T-helper 9 cell (primary cell): ENCODE measurements at regions not wholly inside any gene's neighbourhood (a gene's known extent, or its start where the extent isn't known, plus 50 kb on each side); places are given as distances from the start of the nearest gene placed in this dataset.

Experiments
- DNase-seq: peaks from one replicate; pipeline ENCODE4 v3.0.0-alpha.2; 2020

- no peak for DNase-seq
Measured at GRCh38 chr1:29842130-29842529, 605.8 kb downstream of the PTPRU start.

GRCh38 chr1:29839726-29840125 is 603.4 kb downstream of the PTPRU start:
- DNase-seq: no peak

DNA sequence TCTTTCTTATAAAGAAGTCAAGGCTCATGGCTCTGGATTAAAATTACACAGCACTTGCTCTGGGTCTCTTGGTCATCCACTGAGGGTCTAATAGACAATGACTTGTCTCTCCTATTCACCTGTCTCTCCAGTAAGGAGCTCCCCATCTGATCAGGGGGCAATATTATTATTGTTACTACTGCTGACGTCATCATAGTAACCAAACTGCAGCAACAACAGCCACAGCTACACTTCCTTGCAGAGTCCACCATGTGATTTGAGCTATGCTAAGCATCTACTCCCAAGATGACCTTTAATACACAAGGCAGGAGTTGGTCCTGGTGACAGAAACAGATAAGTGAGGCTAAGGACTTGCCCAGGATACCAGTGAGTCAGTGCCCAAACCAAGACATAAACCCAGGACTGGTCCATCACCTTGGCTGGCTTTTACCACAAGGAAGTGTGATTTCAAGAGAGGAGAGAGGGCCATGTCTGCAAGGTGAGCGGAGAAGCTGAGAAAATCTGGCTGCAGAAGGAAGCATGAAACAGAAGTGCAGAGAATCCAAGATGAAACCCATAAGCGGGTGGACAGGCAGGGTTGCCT is 602.5 kb downstream of the PTPRU start:
- no peak for DNase-seq

DNA sequence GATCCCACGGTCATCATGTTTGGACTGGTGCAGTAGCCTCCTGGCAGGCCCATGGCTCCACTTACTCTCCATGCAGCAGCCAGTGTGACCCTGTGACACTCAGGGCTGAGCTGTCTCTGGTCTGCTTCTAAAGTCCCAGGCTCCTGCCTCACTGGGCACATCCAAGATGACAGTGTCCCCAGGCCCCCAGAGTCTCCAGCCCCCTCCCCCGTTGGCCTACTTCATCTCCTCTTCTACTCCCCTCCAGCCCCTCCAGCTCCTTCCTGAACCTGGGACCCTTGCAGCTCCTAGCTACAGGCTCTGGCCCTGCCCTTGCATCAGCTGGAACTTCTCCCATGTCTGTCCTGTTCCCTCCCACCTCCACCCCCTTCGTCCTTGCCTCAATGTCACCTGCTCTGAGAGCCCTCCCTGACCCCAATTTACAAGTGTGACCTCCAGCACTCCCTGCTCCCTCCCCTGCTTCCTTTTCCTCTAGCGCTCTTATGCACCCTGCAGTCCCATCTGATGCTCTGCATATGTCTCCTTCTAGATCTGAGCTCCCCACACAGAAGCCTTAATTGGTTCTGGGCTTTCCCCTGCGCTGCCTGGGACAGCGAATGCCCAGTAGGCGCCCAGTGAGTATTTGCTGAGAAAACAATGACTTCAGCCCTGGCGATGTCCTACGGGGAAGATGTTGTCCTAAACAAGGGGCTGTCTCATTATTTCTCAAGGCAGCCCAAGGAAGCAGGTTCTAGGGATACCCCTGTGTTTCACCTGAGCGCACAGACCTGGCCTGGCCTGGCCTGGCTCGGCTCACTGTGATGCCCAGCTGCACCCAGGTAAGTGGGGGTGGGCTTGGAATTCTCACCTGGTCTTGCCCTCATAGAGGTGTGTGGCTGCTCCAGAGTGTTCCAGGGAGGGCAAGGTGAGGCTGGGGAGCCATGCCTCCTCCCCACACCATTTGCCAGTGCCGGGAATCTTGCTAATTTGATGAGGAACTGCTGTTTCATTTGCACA is 600.6 kb downstream of the PTPRU start:
- no peak for DNase-seq

GRCh38 chr1:29835874-29836273 is 599.6 kb downstream of the PTPRU start:
- no peak for DNase-seq

GRCh38 chr1:29835406-29835805 is 599.1 kb downstream of the PTPRU start:
- no peak for DNase-seq

- DNase-seq: no peak
Measured at GRCh38 chr1:29833581-29833980, 597.3 kb downstream of the PTPRU start.

- DNase-seq: no peak
Measured at GRCh38 chr1:29832936-29833335, 596.6 kb downstream of the PTPRU start.

DNA sequence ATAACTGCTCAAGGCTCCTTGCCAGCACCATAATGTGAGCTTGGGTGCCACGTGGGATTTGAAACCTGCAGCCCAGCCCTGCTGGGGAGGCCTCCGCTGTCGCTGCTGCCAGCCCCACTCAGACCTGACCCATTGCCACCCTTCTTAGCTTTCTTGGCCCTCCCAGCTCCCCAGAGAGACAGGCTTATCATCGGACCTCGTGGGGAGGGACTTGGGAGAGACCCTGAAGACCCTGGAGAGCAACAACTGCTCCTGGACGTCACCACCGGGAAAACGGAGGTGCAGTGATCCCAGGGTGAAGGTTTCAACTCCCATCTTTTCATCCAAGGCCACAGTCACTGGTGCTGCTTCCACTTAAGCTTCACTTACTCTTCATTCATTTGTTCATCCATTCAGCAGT is 596.1 kb downstream of the PTPRU start:
- no peak for DNase-seq

DNA sequence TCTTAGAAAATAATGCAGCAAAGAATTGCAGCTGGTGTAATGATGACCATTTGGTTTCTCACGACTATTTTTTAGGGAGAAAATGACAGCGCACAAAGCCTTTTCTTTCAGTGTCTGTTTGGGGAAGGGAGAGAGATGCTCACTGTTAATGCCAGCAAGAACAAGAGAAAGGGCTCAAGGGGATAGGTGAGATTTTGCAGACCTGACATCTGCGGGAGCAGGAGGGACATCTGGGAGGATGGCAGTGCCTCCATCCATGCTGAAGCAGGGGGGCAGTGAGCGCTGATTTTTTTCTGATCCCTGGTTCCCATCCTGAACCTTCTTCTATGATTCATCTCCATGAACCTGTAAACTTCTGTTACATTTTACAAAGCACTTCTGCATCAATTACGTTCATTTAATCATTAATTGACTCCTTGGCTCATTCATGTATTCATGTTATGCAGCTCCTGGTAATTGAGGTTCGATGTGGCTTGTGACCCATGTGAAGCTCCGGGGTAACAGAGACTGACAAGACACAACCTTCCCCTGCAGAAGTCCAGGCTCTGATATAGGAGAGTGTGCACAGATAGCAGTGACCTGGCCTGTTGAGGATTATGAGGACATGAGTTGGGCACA is 595.3 kb downstream of the PTPRU start:
- no peak for DNase-seq

- no peak for DNase-seq
Measured at GRCh38 chr1:29830916-29831315, 594.6 kb downstream of the PTPRU start.

DNA sequence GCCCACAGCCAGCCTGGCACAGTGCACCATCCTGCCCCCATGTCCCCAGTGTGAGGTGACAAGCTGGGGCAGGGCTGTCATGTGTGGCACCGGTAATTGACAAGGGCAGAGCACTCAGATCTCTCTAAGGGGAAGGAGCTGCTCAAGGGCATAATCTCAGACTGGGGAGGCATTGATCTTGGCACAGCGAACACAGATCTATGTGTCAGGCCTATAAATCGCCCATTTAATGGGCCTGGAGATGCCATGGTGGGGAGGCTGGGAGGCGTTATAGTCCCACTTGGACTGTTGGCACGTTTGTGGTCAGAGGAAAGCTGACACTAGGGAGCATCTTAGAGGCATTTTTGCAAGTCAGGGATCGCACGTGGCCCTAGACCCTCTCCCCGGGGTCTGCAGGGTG is 594.1 kb downstream of the PTPRU start:
- DNase-seq: no peak

GRCh38 chr1:29829448-29830344 is 593.4 kb downstream of the PTPRU start:
- DNase-seq: no peak

- no peak for DNase-seq
Measured at GRCh38 chr1:29828526-29829447, 592.5 kb downstream of the PTPRU start.

- no peak for DNase-seq
Measured at GRCh38 chr1:29827801-29828525, 591.6 kb downstream of the PTPRU start.

DNA sequence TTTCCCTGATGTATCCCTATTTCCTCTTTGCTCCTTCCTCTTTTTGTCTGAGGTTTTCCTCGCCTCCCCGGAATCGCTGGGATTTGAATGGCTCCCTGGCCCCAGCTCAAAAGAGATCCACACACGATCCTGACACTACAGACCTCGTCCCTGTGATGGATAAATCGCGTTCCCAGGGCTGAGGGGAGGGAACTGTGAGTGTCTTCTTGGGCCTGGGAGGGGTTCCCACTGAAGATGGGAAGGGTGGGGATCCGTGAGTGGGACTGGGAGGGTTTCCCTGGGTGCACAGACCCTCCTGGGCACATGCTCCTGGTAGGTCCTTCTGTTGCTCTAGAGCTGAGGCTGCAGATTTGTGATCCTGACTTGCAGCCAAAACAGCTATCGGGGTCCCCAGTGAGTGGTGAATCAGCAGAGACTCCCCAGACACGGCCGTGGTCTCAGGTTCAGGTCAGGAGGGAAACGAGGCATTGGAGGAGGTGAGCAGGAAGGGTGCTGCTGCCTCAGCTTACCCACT is 591.0 kb downstream of the PTPRU start:
- no peak for DNase-seq

DNA sequence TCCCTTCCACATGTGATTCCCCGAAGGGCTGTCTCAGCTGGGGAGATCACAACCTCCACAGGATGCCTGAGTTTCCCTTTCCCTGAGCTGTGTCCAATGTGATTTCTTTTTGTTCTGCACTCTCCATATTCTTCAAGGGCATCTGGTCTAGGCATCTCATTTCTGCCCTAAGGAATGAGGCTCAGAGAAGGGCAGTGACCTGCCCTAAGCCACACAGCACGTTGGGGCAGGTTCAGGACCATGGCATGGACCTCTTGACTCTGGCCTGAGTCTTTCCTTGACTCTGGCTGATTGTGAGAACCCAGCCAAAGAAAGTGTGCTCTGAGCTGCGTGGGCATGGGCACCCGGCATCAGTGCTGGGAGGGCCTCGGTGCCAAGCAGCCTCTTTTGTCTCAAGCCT is 590.3 kb downstream of the PTPRU start:
- no peak for DNase-seq

DNA sequence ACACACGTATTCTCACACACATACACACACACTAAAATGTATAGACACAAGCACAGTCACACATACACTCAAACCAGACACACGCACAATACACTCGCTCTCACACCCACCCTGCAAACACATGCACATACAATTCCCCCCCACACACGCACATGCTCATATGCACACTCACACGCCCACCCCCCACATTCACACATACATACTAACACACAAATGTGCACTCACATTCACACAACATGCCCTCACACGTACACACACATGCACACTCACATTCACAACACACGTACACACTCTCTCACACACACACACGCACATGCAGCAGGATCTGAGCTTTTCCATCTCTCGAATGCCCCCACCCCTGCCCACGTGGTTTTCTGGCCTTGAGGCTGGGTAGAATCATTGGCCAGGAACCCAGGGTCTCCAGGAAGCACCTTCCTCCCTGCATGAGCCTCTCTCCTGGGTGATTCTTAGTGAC is 589.7 kb downstream of the PTPRU start:
- no peak for DNase-seq

- no peak for DNase-seq
Measured at GRCh38 chr1:29825274-29825940, 589.1 kb downstream of the PTPRU start.
